ENCODE measurements at regions not wholly inside any gene's neighbourhood (a gene's known extent, or its start where the extent isn't known, plus 50 kb on each side); places are given as distances from the start of the nearest gene placed in this dataset.

GRCh38 chr2:8146132-8147005, 535.5 kb upstream of the ID2 start:
- TF ChIP-seq CTCF (IDR thresholded peaks at IDR 0.05) = no peak
- no peak for TF ChIP-seq POLR2A (IDR thresholded peaks at IDR 0.05)

Measured in heart left ventricle (tissue), 13 donors.